ENCODE measurements at regions not wholly inside any gene's neighbourhood (a gene's known extent, or its start where the extent isn't known, plus 50 kb on each side); places are given as distances from the start of the nearest gene placed in this dataset.

DNA sequence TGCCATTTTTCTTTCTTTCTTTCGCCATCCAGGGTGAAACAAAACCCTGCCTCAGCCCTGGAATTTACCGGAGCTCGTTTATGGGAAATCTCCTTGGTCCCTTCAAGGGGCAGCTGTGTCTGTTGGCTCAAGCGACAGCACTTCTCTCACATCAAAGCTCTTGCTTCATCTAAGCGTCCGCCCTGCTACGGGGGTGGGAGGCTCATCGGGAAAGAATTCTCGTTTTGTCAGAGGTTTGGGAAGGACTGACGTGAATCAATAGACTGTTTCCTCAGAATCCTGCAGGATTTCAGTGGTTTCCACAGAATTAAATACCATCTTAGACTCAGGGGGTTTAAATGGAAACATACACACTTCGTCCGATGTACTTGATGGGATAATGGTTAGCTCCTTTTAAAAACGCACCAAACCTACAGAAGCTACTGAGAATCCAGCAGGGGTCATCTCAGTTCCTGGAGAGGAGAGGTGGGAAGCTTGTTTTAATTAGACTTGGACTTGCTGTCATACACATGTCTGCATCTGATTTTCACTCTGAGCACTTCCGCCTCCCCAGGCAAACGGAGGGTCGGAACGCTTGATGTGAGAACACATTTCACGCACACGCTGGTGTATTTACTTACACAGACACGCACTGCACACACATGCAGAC, 91.6 kb downstream of the ASB1 start:
- Histone ChIP-seq H3K27ac (no peak overlapping the region), H3K4me3 (no peak overlapping the region), H3K4me1 (no peaks in the 10 kb centered on the region), H3K9me3 (peaks cover 0 to 16% of the 10 kb centered on the region in 2 donors), H3K27me3 (no peaks in the 10 kb centered on the region), H3K36me3 (no peaks in the 10 kb centered on the region)
- TF ChIP-seq, protein P1, sequence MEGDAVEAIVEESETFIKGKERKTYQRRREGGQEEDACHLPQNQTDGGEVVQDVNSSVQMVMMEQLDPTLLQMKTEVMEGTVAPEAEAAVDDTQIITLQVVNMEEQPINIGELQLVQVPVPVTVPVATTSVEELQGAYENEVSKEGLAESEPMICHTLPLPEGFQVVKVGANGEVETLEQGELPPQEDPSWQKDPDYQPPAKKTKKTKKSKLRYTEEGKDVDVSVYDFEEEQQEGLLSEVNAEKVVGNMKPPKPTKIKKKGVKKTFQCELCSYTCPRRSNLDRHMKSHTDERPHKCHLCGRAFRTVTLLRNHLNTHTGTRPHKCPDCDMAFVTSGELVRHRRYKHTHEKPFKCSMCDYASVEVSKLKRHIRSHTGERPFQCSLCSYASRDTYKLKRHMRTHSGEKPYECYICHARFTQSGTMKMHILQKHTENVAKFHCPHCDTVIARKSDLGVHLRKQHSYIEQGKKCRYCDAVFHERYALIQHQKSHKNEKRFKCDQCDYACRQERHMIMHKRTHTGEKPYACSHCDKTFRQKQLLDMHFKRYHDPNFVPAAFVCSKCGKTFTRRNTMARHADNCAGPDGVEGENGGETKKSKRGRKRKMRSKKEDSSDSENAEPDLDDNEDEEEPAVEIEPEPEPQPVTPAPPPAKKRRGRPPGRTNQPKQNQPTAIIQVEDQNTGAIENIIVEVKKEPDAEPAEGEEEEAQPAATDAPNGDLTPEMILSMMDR (IDR thresholded peaks at IDR 0.05): no peak
- DNase-seq (ENCODE audit: low spot score): no peak

DNA sequence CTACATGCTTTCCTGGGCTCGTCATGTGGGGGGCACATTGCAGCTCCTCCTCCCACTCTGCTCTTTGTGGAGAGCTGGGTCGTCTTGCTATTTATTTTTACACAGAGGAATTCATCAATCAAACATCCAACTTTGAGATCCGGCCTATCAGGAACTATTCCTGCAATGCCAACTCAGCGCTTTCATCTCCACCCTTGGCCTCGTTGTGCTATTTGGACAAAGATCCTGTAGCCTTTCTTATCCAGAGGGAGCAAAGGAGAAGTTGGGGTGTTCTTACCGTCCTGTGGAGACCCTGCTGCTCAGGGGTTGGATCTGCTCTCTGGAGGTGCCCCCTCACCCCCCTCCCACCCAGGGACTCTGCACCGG, 92.1 kb downstream of the ASB1 start:
- Histone ChIP-seq H3K27me3 (no peaks in the 10 kb centered on the region), H3K4me1 (no peaks in the 10 kb centered on the region), H3K36me3 (no peaks in the 10 kb centered on the region), H3K4me3 (no peak overlapping the region), H3K9me3 (peaks cover 0 to 16% of the 10 kb centered on the region in 2 donors), H3K27ac (no peak overlapping the region)
- no peak for DNase-seq (ENCODE audit: low spot score)
- TF ChIP-seq, protein P1 (IDR thresholded peaks at IDR 0.05): no peak

DNA sequence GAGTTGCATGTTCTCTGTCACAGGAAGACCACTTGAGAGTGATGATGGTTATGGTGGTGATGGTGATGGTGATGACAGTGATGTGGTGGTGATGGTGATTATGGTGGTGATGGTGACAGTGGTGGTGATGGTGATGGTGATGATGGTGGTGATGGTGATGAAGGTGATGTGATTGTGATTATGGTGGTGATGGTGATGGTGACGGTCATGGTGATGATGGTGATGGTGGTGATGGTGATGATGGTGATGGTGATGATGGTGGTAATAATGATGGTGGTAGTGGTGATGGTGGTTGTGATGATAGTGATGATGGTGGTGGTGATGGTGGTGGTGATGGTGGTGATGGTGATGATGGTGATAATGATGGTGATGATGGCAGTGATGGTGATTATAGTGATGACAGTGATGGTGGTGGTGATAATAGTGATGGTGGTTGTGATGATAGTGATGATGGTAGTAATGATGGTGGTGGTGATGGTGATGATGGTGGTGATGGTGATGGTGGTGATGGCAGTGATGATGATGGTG, 93.7 kb downstream of the ASB1 start:
- Histone ChIP-seq H3K4me3 (no peak overlapping the region), H3K36me3 (no peaks in the 10 kb centered on the region), H3K9me3 (peaks cover 0 to 16% of the 10 kb centered on the region in 2 donors), H3K4me1 (no peaks in the 10 kb centered on the region), H3K27me3 (no peaks in the 10 kb centered on the region), H3K27ac (no peak overlapping the region)
- TF ChIP-seq, protein P1 (IDR thresholded peaks at IDR 0.05): no peak
- DNase-seq (ENCODE audit: low spot score): no peak

DNA sequence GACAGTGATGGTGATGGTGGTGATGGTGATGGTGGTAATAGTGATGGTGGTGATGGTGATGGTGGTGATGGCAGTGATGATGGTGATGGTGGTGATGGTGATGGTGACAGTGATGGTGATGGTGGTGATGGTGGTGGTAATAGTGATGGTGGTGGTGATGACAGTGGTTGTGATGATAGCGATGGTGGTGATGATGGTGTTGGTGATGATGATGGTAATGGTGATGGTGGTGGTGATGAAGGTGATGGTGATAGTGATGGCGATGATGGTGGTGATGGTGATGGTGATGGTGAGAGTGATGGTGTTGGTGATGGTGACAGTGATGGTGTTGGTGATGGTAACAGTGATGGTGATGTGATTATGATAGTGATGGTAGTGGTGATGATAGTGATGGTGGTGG, 94.3 kb downstream of the ASB1 start:
- Histone ChIP-seq H3K4me1 (no peaks in the 10 kb centered on the region), H3K4me3 (no peak overlapping the region), H3K27ac (no peak overlapping the region), H3K27me3 (no peaks in the 10 kb centered on the region), H3K36me3 (no peaks in the 10 kb centered on the region), H3K9me3 (peaks cover 0 to 16% of the 10 kb centered on the region in 2 donors)
- DNase-seq (ENCODE audit: low spot score): no peak
- TF ChIP-seq, protein P1 (IDR thresholded peaks at IDR 0.05): no peak

DNA sequence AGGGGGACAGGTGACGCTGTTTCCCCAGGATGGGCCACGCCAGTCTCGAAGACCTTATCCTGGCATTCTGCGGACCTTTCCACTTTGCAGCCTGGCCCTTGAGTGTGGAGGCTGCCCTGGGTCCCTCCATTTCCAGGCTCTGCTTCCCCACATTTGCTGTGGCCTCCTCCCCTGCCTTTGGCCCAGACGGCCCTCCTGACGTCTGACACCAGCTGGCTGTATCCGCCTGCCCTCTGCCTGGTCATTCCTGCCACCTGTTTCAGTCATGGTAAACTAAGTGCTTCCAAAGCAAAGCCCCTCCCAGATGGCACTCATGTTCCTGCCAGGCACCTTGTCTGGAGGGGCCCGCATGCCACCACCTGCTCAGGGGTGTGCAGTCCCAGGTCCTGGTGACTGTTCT, 95.1 kb downstream of the ASB1 start:
- TF ChIP-seq, protein P1 (IDR thresholded peaks at IDR 0.05): no peak
- DNase-seq (ENCODE audit: low spot score): no peak

More for the DNA sequence above, 95.1 kb downstream of the ASB1 start:
- Histone ChIP-seq H3K9me3 (peaks cover 0 to 13% of the 10 kb centered on the region in 2 donors), H3K4me1 (no peaks in the 10 kb centered on the region), H3K36me3 (no peaks in the 10 kb centered on the region), H3K4me3 (no peak overlapping the region), H3K27ac (no peak overlapping the region), H3K27me3 (no peaks in the 10 kb centered on the region)
